DND-41 (cell line): ENCODE measurements at regions not wholly inside any gene's neighbourhood (a gene's known extent, or its start where the extent isn't known, plus 50 kb on each side); places are given as distances from the start of the nearest gene placed in this dataset.

Source experiments
- EZH2 ChIP-seq: IDR thresholded peaks from 3 replicates; pipeline ENCODE4 v1.6.1; 2012; ENCODE audit warnings: borderline replicate concordance, low read depth, mild to moderate bottlenecking, moderate library complexity, low read length, inconsistent platforms; ENCODE audit not compliant: severe bottlenecking
- TF ChIP-seq, protein P1 (sequence below): IDR thresholded peaks from 2 replicates; pipeline ENCODE4 v1.5.1; 2012; ENCODE audit warnings: borderline replicate concordance, low read length, moderate library complexity, mild to moderate bottlenecking; ENCODE audit not compliant: poor library complexity, severe bottlenecking; ENCODE audit errors: extremely low read depth

DNA sequence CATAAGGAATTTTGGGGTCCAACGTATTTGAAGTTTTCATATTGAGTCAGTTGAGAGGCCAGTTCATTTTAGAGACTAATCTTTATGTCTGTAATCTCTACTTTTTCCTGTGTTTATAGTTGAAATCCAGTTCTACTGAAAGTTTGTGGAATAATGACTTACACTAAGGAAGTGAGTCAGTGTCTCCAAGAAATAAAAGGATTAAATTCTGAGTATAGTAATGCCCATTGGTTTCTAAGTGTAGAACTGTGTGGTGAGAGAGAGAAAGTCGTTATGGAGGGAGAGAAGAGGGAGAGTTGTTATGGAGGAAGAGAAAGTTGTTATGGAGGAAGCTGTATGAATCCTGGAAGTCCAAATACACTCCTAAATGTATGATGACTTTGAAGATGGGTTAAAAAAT, 264.6 kb upstream of the HAND2 start:
- TF ChIP-seq, protein P1, sequence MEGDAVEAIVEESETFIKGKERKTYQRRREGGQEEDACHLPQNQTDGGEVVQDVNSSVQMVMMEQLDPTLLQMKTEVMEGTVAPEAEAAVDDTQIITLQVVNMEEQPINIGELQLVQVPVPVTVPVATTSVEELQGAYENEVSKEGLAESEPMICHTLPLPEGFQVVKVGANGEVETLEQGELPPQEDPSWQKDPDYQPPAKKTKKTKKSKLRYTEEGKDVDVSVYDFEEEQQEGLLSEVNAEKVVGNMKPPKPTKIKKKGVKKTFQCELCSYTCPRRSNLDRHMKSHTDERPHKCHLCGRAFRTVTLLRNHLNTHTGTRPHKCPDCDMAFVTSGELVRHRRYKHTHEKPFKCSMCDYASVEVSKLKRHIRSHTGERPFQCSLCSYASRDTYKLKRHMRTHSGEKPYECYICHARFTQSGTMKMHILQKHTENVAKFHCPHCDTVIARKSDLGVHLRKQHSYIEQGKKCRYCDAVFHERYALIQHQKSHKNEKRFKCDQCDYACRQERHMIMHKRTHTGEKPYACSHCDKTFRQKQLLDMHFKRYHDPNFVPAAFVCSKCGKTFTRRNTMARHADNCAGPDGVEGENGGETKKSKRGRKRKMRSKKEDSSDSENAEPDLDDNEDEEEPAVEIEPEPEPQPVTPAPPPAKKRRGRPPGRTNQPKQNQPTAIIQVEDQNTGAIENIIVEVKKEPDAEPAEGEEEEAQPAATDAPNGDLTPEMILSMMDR = no peak
- TF ChIP-seq EZH2 = no peak
